ENCODE measurements at regions not wholly inside any gene's neighbourhood (a gene's known extent, or its start where the extent isn't known, plus 50 kb on each side); places are given as distances from the start of the nearest gene placed in this dataset.
"Not testable (repeated sequence)": the region's sequence is repeated elsewhere in the genome, so short reads cannot be mapped to it uniquely, and the experiment has no call there.

DNA sequence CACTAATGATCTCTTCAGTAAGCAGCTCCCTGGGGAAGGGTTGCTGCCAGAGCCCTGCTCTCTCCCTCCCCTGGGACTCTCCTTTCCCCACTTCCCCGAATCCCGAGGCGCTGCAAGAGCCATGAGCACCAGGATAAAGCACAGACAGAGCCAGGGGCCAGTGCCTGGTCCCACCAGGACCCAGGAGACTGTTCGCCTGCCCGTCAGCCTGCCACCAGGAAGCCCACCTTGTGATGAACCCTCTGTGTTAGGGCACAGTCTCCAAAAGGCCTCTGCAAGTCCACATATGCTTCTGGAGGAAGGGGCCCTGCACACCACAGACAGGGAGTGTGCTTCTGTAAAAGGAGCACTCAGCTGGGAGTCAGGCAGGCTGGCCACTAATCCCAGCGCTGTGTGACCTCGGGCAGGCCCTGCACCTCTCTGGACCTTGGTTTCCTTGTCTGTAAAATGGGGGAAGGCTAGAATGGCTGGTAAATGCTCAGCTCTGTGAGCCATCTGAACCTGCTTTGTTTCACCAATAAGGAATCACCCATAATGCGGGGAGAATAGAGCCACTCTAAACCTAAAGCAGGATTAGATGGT, 209.4 kb downstream of the TBC1D2B start:
- H3K4me3 ChIP-seq (replicated peaks in 1 of 3; ENCODE audit: insufficient read depth in 1 of 3, low read depth in 2 of 3, low read length in 3 of 3); H2AFZ ChIP-seq (ENCODE audit: low read length); H3K9me3 ChIP-seq (ENCODE audit: low read length); H3K4me2 ChIP-seq (ENCODE audit: low read depth, low read length); intact Hi-C loops (cut with micrococcal nuclease; ENCODE audit: unreplicated experiment); H3K79me2 ChIP-seq (ENCODE audit: insufficient read depth, low read length); H3K27ac ChIP-seq (ENCODE audit: extremely low read length, insufficient read depth, low read length); H4K20me1 ChIP-seq (ENCODE audit: insufficient read depth, low read length); ATAC-seq; H3K4me1 ChIP-seq (ENCODE audit: insufficient read depth, low read length); FAIRE-seq; BruUV-seq (replicated peaks); in situ Hi-C loops (cut with HindIII; ENCODE audit: extremely low pct_ligation_motif_present, low pct_unique_long_range_greater_than_20kb); CTCF ChIA-PET (ENCODE audit: low intra/inter-chr PET ratio, low total read pairs); DNase-seq (ENCODE audit: low spot score); H3K9ac ChIP-seq (ENCODE audit: insufficient read depth, low read depth, low read length); POLR2A ChIA-PET; H3K36me3 ChIP-seq (replicated peaks in 1 of 2; ENCODE audit: control insufficient read depth in 1 of 2, insufficient read depth in 2 of 2, low read length in 2 of 2): not testable (repeated sequence)
- peaks cover 2 to 12% of the 10 kb centered on the region in 2 experiments; a peak in 3 of 5 replicates for H3K27me3 ChIP-seq (ENCODE audit: control insufficient read depth in 1 of 2, insufficient read depth in 2 of 2, low read length in 2 of 2)
- peak; percentile 90 for TF ChIP-seq ZNF768 (CRISPR knock-in tag; IDR thresholded peaks at IDR 0.05)
- 15% methylated on average over 4 of the region's 8 CpGs for WGBS (ENCODE audit: low lambda C conversion rate)

DNA sequence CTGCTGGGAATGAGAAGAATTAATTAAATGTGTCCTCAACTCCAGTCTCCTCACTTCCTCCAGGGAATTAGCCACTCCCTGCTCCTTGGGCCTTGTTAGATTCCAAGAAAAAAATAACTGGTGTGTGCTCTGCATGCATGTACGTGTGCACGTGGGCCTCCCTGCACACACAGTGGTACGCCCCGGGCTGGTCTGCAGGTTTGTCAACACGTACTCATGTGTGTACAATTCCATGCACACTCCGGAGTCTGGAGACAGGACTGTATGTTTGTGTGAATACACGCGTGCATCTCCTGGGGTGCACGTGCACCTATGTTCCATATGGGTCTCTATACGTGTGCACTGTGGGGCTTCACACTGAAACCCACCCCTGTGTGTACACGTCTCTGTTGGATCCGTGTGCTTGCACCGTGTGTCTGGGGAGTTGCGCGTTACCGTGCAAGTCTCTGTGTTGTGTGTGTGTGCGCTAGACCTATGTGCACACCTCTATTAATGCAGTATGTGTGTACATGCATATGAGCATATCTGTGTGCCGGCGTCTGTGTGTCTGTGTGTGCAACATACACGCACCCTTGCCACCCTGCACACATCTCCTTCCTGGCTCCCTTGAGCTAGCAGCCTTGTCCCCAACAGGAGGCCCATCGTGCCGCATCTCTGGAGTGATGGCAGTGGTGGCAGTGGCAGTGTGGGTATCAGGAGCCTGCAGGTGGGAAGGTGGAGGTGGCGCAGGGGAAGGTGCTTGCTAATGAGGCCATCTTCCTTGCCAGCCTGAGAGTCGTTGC, 210.1 kb downstream of the TBC1D2B start:
- H3K4me1 ChIP-seq (ENCODE audit: insufficient read depth, low read length) = 0 out of 2 replicates have a peak, but pooled peaks cover 5% of the 10 kb centered on the region
- no peak for FAIRE-seq
- CTCF ChIA-PET (ENCODE audit: low intra/inter-chr PET ratio, low total read pairs) = no interaction called here
- 19% methylated on average over 9 of the region's 24 CpGs for WGBS (ENCODE audit: low lambda C conversion rate)
- H3K9me3 ChIP-seq (ENCODE audit: low read length) = no peaks in the 10 kb centered on the region
- no peak for ATAC-seq
- H2AFZ ChIP-seq (ENCODE audit: low read length) = no peak overlapping the region
- no TSS peak for BruUV-seq (replicated peaks)
- H4K20me1 ChIP-seq (ENCODE audit: insufficient read depth, low read length) = no peaks in the 10 kb centered on the region
- no peak overlapping the region for H3K27ac ChIP-seq (ENCODE audit: extremely low read length, insufficient read depth, low read length)
- intact Hi-C loops (cut with micrococcal nuclease; ENCODE audit: unreplicated experiment) = no loop called here
- TF ChIP-seq YEATS2 (CRISPR knock-in tag; IDR thresholded peaks at IDR 0.05; ENCODE audit: borderline replicate concordance) = no peak
- TF ChIP-seq TBL1XR1 (IDR thresholded peaks at IDR 0.05; ENCODE audit: borderline replicate concordance, low read length, partially characterized antibody) = no peak
- H3K9ac ChIP-seq (ENCODE audit: insufficient read depth, low read depth, low read length) = no peak overlapping the region
- H3K79me2 ChIP-seq (ENCODE audit: insufficient read depth, low read length) = no peaks in the 10 kb centered on the region
- H3K4me2 ChIP-seq (ENCODE audit: low read depth, low read length) = no peak overlapping the region
- no peak overlapping the region for H3K4me3 ChIP-seq (replicated peaks in 1 of 3; ENCODE audit: insufficient read depth in 1 of 3, low read depth in 2 of 3, low read length in 3 of 3)
- H3K36me3 ChIP-seq (replicated peaks in 1 of 2; ENCODE audit: control insufficient read depth in 1 of 2, insufficient read depth in 2 of 2, low read length in 2 of 2) = no peaks in the 10 kb centered on the region
- peaks cover 2 to 16% of the 10 kb centered on the region in 2 experiments; a peak in 4 of 5 replicates for H3K27me3 ChIP-seq (ENCODE audit: control insufficient read depth in 1 of 2, insufficient read depth in 2 of 2, low read length in 2 of 2)
- POLR2A ChIA-PET = no interaction called here
- in situ Hi-C loops (cut with HindIII; ENCODE audit: extremely low pct_ligation_motif_present, low pct_unique_long_range_greater_than_20kb) = no loop called here
- DNase-seq (ENCODE audit: low spot score) = no peak
